ENCODE measurements at regions not wholly inside any gene's neighbourhood (a gene's known extent, or its start where the extent isn't known, plus 50 kb on each side); places are given as distances from the start of the nearest gene placed in this dataset.

DNA sequence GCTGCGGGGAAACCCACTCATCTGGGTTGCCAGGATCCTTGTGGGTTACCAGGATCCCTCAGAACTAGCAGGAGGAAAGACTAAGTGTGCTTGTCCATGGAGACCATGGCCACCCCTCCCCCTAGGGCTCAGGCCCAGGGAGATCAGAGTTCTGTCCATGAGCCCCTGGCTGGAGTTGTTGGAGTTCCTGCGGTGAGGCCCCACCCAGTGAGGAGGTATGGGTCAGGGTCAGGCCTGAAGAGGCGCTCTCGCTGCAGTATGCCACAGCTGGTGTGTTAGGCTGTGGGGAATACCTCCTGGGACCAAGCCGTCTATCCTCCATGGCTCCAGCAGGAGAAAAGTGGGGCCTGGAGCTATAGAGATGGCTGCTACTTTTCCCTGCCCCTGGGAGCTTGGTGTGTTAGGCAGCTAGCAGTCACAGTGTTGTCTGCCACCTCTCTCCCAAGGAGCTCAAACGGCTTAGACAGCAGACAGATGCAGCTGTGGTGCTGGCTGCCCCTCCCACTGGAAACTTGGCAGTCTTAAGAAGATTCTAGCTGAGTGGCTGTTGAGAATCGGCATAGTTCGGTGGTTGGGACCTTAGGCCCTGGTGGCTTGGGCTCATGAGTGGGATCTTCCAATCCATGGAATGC, 240.3 kb upstream of the CELF4 start:
- H3K4me3 ChIP-seq (ENCODE audit: low read depth, low read length), result no peak overlapping the region
- TF ChIP-seq POLR2A (IDR thresholded peaks at IDR 0.05; ENCODE audit: extremely low read depth, insufficient read length) (no peak), CTCF (IDR thresholded peaks at IDR 0.05; ENCODE audit: low read depth, low read length) (no peak), MYC (IDR thresholded peaks at IDR 0.05; ENCODE audit: low read depth, low read length) (no peak), MAX (IDR thresholded peaks at IDR 0.05; ENCODE audit: low read depth, low read length) (no peak)
- no peak for DNase-seq (ENCODE audit: low read depth)

DNA sequence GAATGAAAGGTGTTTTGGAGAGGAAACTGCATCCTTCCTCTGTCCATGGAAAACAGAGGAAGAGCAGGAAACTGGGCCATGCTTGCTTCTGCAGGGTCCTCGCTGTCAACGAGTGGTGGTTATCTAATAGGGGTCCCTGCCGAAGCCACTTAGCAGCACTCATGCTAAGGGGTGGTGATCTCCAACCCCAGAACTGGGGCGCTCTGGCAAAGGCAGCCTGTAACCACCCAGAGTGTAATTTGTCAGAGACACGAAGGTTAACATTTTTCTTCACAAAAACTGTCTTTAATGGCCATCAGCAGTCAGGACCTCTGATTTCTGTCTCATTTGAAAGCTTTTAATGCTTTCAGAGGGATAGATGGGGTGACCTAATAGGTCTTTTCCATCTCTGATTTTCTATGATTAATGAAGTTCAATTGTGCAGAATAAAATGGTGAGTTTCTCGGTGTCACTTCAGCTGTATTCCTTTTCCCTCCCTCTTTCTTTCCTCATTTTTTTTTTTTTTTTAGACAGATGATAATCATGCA, 231.3 kb upstream of the CELF4 start:
- TF ChIP-seq POLR2A (IDR thresholded peaks at IDR 0.05; ENCODE audit: extremely low read depth, insufficient read length) (no peak), MYC (IDR thresholded peaks at IDR 0.05; ENCODE audit: low read depth, low read length) (no peak), MAX (IDR thresholded peaks at IDR 0.05; ENCODE audit: low read depth, low read length) (no peak), CTCF (IDR thresholded peaks at IDR 0.05; ENCODE audit: low read depth, low read length) (no peak)
- no peak overlapping the region for H3K4me3 ChIP-seq (ENCODE audit: low read depth, low read length)
- no peak for DNase-seq (ENCODE audit: low read depth)

GRCh38 chr18:37787452-37787851, 221.9 kb upstream of the CELF4 start:
- no peak for TF ChIP-seq MYC (IDR thresholded peaks at IDR 0.05; ENCODE audit: low read depth, low read length)
- no peak for TF ChIP-seq MAX (IDR thresholded peaks at IDR 0.05; ENCODE audit: low read depth, low read length)
- TF ChIP-seq CTCF (IDR thresholded peaks at IDR 0.05; ENCODE audit: low read depth, low read length), result no peak
- no peak for TF ChIP-seq POLR2A (IDR thresholded peaks at IDR 0.05; ENCODE audit: extremely low read depth, insufficient read length)
- no peak overlapping the region for H3K4me3 ChIP-seq (ENCODE audit: low read depth, low read length)
- DNase-seq (ENCODE audit: low read depth), result no peak

- no peak overlapping the region for H3K4me3 ChIP-seq (ENCODE audit: low read depth, low read length)
- no peak for TF ChIP-seq CTCF (IDR thresholded peaks at IDR 0.05; ENCODE audit: low read depth, low read length)
- no peak for TF ChIP-seq MAX (IDR thresholded peaks at IDR 0.05; ENCODE audit: low read depth, low read length)
- TF ChIP-seq MYC (IDR thresholded peaks at IDR 0.05; ENCODE audit: low read depth, low read length), result no peak
- TF ChIP-seq POLR2A (IDR thresholded peaks at IDR 0.05; ENCODE audit: extremely low read depth, insufficient read length), result no peak
- no peak for DNase-seq (ENCODE audit: low read depth)
Measured at GRCh38 chr18:37783771-37784170, 218.2 kb upstream of the CELF4 start.

GRCh38 chr18:37779220-37779619, 213.6 kb upstream of the CELF4 start:
- TF ChIP-seq MYC (IDR thresholded peaks at IDR 0.05; ENCODE audit: low read depth, low read length) (no peak), MAX (IDR thresholded peaks at IDR 0.05; ENCODE audit: low read depth, low read length) (no peak), CTCF (IDR thresholded peaks at IDR 0.05; ENCODE audit: low read depth, low read length) (no peak), POLR2A (IDR thresholded peaks at IDR 0.05; ENCODE audit: extremely low read depth, insufficient read length) (no peak)
- no peak for DNase-seq (ENCODE audit: low read depth)
- no peak overlapping the region for H3K4me3 ChIP-seq (ENCODE audit: low read depth, low read length)
